ENCODE measurements at regions not wholly inside any gene's neighbourhood (a gene's known extent, or its start where the extent isn't known, plus 50 kb on each side); places are given as distances from the start of the nearest gene placed in this dataset.

DNA sequence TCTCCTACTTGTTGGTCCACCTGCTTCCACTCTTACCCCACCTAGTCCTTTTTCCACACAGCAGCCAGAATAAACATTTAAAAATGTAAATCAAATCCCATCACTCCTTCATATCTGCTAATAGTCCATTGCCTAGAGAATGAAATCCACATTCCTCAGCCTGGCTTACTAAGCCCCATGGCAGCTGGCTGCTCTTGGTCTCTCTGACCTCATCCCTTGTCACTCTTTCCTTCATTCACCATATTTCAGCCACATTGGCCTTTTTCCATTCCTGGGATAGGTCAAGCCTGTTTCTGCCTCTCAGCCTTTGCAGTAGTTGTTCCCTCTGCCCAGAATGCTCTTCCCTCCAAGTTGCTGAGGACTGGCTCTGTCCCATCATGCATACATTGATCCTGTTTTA lies 512.8 kb downstream of the INSC start:
- TF ChIP-seq POLR2A (conservative IDR thresholded peaks at IDR 0.05): no peak
- no peak for TF ChIP-seq GTF2A2 (tag; IDR thresholded peaks at IDR 0.05)
- TF ChIP-seq GATA2 (CRISPR knock-in tag; IDR thresholded peaks at IDR 0.05): no peak
- no peak for TF ChIP-seq EP300 (IDR thresholded peaks at IDR 0.05; ENCODE audit: low read length)
- no peak for TF ChIP-seq ILK (tag; IDR thresholded peaks at IDR 0.05; ENCODE audit: borderline replicate concordance, low read depth)
- no peak for TF ChIP-seq ZNF174 (CRISPR knock-in tag; IDR thresholded peaks at IDR 0.05)
- TF ChIP-seq CTCF (IDR thresholded peaks at IDR 0.05 in 2 of 3, conservative IDR thresholded peaks at IDR 0.05 in 1 of 3; ENCODE audit: insufficient read depth in 2 of 3, low read depth in 1 of 3, low read length in 3 of 3): no peak
- no peak for TF ChIP-seq GABPA (tag; conservative IDR thresholded peaks at IDR 0.05; ENCODE audit: low read depth)
- TF ChIP-seq NFE2 (IDR thresholded peaks at IDR 0.05; ENCODE audit: low read depth): no peak
- TF ChIP-seq ZNF282 (CRISPR knock-in tag; IDR thresholded peaks at IDR 0.05): no peak
- TF ChIP-seq, protein P1, sequence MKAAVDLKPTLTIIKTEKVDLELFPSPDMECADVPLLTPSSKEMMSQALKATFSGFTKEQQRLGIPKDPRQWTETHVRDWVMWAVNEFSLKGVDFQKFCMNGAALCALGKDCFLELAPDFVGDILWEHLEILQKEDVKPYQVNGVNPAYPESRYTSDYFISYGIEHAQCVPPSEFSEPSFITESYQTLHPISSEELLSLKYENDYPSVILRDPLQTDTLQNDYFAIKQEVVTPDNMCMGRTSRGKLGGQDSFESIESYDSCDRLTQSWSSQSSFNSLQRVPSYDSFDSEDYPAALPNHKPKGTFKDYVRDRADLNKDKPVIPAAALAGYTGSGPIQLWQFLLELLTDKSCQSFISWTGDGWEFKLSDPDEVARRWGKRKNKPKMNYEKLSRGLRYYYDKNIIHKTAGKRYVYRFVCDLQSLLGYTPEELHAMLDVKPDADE (conservative IDR thresholded peaks at IDR 0.05; ENCODE audit: control insufficient read depth, low read depth, low read length): no peak
- TF ChIP-seq SREBF2 (CRISPR knock-in tag; IDR thresholded peaks at IDR 0.05): no peak
